B cell (primary cell): ENCODE measurements at regions not wholly inside any gene's neighbourhood (a gene's known extent, or its start where the extent isn't known, plus 50 kb on each side); places are given as distances from the start of the nearest gene placed in this dataset.

ENCODE experiments used
- ATAC-seq: fragments of 200-7000 bp; cut with Tn5 transposase; one replicate; pipeline ENCODE4 v1.10.0; 2021; ENCODE audit warnings: low read depth, mild to moderate bottlenecking, moderate number of reproducible peaks, moderate library complexity
- CTCF ChIA-PET: fragments of 350-600 bp; sonication (Branson Sonifier 250); formaldehyde crosslinking; loops from one replicate; lab custom pipeline; 2021; ENCODE audit warnings: antibody characterized with exemption, inconsistent platforms; lab: Charles Lee
- POLR2A ChIA-PET: fragments of 350-600 bp; sonication (Branson Sonifier 250); formaldehyde crosslinking; loops from one replicate; lab custom pipeline; 2021; ENCODE audit warnings: antibody characterized with exemption; lab: Charles Lee
- DNase-seq: peaks from one replicate; pipeline ENCODE4 v3.0.0; 2013
- H2AFZ ChIP-seq: 2 replicates; pipeline ENCODE4 v1.6.1; 2012; ENCODE audit warnings: mild to moderate bottlenecking, low read depth, low read length; ENCODE audit not compliant: insufficient read depth, poor library complexity, severe bottlenecking
- H3K27ac ChIP-seq, 2 donors: 1 replicate in 1 of 2; 2 replicates in 1 of 2; pipeline ENCODE4 v1.5.1; 2012 to 2013; ENCODE audit warnings: low read length in 2 of 2, mild to moderate bottlenecking in 2 of 2, moderate library complexity in 1 of 2
- H3K27me3 ChIP-seq, 4 experiments: fragments of 200-600 bp in 1 of 4; sonication (generic) in 1 of 4; replicated peaks in 1 of 4; 1 replicate in 2 of 4; 2 replicates in 2 of 4; pipeline versions ENCODE4 v1.6.1 to v1.7.0; 2013 to 2016; ENCODE audit warnings: low read length in 3 of 4, mild to moderate bottlenecking in 2 of 4, mixed read lengths in 1 of 4, moderate library complexity in 1 of 4; ENCODE audit not compliant: insufficient read depth in 4 of 4, control insufficient read depth in 3 of 4; ENCODE audit errors: control extremely low read depth in 1 of 4
- H3K36me3 ChIP-seq, 2 experiments: replicated peaks in 1 of 2; 1 replicate in 1 of 2; 2 replicates in 1 of 2; pipeline versions ENCODE4 v1.6.1 to v1.7.1; 2013; ENCODE audit warnings: low read length in 1 of 2; ENCODE audit not compliant: insufficient read depth in 2 of 2, control insufficient read depth in 1 of 2; ENCODE audit errors: control extremely low read depth in 1 of 2, extremely low read depth in 1 of 2
- H3K4me1 ChIP-seq, 2 donors: fragments of 200-600 bp in 1 of 2; sonication (generic) in 1 of 2; 1 replicate in 1 of 2; 2 replicates in 1 of 2; pipeline versions ENCODE4 v1.5.1 to v1.6.1; 2013 to 2017; ENCODE audit warnings: low read length in 2 of 2; ENCODE audit not compliant: control insufficient read depth in 2 of 2, insufficient read depth in 2 of 2
- H3K4me2 ChIP-seq: replicated peaks from 2 replicates; pipeline ENCODE3; 2012; ENCODE audit warnings: mild to moderate bottlenecking, low read depth, low read length; ENCODE audit not compliant: poor library complexity, severe bottlenecking
- H3K4me3 ChIP-seq, 5 experiments: fragments of 200-600 bp in 1 of 5; sonication (generic) in 1 of 5; 1 replicate in 3 of 5; 2 replicates in 2 of 5; pipeline versions ENCODE4 v1.5.1 to v1.7.0; 2011 to 2016; ENCODE audit warnings: low read length in 4 of 5, mild to moderate bottlenecking in 4 of 5, low read depth in 2 of 5, control low read depth in 1 of 5, moderate library complexity in 1 of 5; ENCODE audit not compliant: insufficient read depth in 1 of 5; ENCODE audit errors: control extremely low read depth in 1 of 5, extremely low read depth in 1 of 5
- H3K79me2 ChIP-seq: fragments of 200-600 bp; sonication (generic); one replicate; pipeline ENCODE4 v1.6.0; 2016; ENCODE audit warnings: low read length; ENCODE audit not compliant: control insufficient read depth, insufficient read depth
- H3K9ac ChIP-seq: fragments of 200-600 bp; sonication (generic); 2 replicates; pipeline ENCODE4 v1.6.1; 2017; ENCODE audit warnings: mild to moderate bottlenecking, low read length, moderate library complexity
- H3K9me3 ChIP-seq, 3 donors: one replicate each; pipeline versions ENCODE4 v1.6.1 to v1.7.1; 2013; ENCODE audit warnings: low read length in 2 of 3; ENCODE audit not compliant: control insufficient read depth in 2 of 3, insufficient read depth in 1 of 3; ENCODE audit errors: control extremely low read depth in 1 of 3
- H4K20me1 ChIP-seq: 2 replicates; pipeline ENCODE4 v1.6.0; 2012; ENCODE audit warnings: mild to moderate bottlenecking, low read length; ENCODE audit not compliant: insufficient read depth, control insufficient read depth, poor library complexity, severe bottlenecking
- H3K27ac Mint-ChIP-seq: one replicate; pipeline ENCODE4 v1.8.0; 2021; ENCODE audit warnings: mixed read lengths
- H3K27me3 Mint-ChIP-seq: one replicate; pipeline ENCODE4 v1.8.0; 2021; ENCODE audit warnings: mixed read lengths
- H3K4me1 Mint-ChIP-seq: one replicate; pipeline ENCODE4 v1.8.0; 2021; ENCODE audit warnings: mixed read lengths
- H3K4me3 Mint-ChIP-seq: one replicate; pipeline ENCODE4 v1.8.0; 2021; ENCODE audit warnings: mixed read lengths
- H3K9me3 Mint-ChIP-seq: one replicate; pipeline ENCODE4 v1.8.0; 2022; ENCODE audit warnings: mixed read lengths; ENCODE audit not compliant: insufficient read depth
- EZH2 ChIP-seq: IDR thresholded peaks from 2 replicates; pipeline ENCODE4 v1.6.1; 2012; ENCODE audit warnings: borderline replicate concordance, low read depth, mild to moderate bottlenecking, moderate library complexity, low read length; ENCODE audit not compliant: insufficient read depth, poor library complexity, severe bottlenecking
- WGBS: methylation state at CpG from one replicate; pipeline ENCODE4 v1.1.5; 2013; ENCODE audit warnings: missing lambda C conversion rate; ENCODE audit not compliant: insufficient coverage; 5-methylcytosine and 5-hydroxymethylcytosine counted together
- intact Hi-C: fragments of 100-400 bp; cut with micrococcal nuclease; formaldehyde crosslinking; loops from one replicate; pipeline ENCODE4 v1.10.0; 2022
- TF ChIP-seq, protein P1 (sequence below): fragments of 200-600 bp; IDR thresholded peaks from one replicate; pipeline ENCODE4 v1.8.0; 2022; ENCODE audit warnings: antibody characterized with exemption, mild to moderate bottlenecking

DNA sequence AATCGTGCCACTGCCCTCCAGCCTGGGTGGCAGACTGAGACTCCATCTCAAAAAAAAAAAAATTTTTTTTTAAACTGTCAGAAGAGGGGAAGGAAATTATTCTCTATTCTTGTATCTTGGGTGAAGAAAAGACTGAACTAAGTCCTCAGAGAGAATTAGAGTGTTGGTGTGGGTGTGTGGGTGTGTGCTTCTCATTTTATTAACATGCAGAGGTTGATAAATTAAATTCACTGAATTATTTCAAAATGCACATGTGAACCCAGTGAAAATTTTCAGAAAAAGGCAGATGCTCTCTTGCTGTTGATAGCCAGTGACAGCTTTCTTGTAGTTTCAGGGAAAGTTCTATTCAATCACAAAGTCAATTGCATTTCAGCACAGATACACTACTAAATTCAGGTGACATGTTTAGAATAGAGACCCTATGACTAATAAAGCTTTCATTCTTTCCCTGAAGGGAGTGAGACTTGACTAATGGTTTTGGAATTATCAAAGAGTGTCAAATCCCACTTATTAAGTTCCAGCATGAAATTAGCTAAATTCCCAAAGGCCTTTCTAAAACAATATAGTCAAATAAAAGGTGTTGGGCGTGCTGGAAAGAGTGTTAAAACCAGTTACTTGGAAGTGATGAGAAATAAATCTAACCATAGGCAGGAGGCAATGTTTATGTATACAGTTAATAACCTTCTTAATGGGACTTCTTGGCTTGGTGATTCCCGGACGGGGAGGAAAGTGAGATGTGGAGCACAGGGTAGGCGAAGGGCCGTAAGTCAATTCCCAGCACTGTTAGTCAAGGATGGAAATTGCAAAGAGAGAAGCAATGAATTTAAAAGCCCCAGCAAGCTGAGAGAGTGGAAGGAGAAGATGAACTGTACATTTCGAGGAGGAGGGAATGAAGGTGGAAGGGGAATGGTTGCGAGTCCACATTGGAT lies 103.2 kb upstream of the SPATA31D4 start:
- POLR2A ChIA-PET, result no interaction called here

More for the DNA sequence above, 103.2 kb upstream of the SPATA31D4 start:
- DNase-seq, result no peak
- peaks cover 22% of the 10 kb centered on the region for H3K4me1 Mint-ChIP-seq
- no peaks in the 10 kb centered on the region for H3K9me3 Mint-ChIP-seq
- CTCF ChIA-PET, result no interaction called here
- Histone ChIP-seq H3K36me3 (no peaks in the 10 kb centered on the region), H3K9me3 (no peaks in the 10 kb centered on the region), H3K4me3 (no peak overlapping the region), H3K27me3 (no peaks in the 10 kb centered on the region), H4K20me1 (no peaks in the 10 kb centered on the region), H3K27ac (no peak overlapping the region), H2AFZ (no peak overlapping the region), H3K9ac (no peak overlapping the region), H3K4me2 (no peak overlapping the region), H3K79me2 (no peaks in the 10 kb centered on the region), H3K4me1 (peaks cover 22 to 26% of the 10 kb centered on the region in 2 donors)
- no peak for ATAC-seq
- H3K4me3 Mint-ChIP-seq, result no peak overlapping the region
- 97% methylated on average over 6 of the region's 8 CpGs for WGBS
- intact Hi-C loops, result no loop called here
- H3K27me3 Mint-ChIP-seq, result no peaks in the 10 kb centered on the region
- no peak overlapping the region for H3K27ac Mint-ChIP-seq
- TF ChIP-seq EZH2, result no peak
- TF ChIP-seq, protein P1, sequence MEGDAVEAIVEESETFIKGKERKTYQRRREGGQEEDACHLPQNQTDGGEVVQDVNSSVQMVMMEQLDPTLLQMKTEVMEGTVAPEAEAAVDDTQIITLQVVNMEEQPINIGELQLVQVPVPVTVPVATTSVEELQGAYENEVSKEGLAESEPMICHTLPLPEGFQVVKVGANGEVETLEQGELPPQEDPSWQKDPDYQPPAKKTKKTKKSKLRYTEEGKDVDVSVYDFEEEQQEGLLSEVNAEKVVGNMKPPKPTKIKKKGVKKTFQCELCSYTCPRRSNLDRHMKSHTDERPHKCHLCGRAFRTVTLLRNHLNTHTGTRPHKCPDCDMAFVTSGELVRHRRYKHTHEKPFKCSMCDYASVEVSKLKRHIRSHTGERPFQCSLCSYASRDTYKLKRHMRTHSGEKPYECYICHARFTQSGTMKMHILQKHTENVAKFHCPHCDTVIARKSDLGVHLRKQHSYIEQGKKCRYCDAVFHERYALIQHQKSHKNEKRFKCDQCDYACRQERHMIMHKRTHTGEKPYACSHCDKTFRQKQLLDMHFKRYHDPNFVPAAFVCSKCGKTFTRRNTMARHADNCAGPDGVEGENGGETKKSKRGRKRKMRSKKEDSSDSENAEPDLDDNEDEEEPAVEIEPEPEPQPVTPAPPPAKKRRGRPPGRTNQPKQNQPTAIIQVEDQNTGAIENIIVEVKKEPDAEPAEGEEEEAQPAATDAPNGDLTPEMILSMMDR, result no peak
